Endothelial cell of umbilical vein (primary cell): ENCODE measurements at regions not wholly inside any gene's neighbourhood (a gene's known extent, or its start where the extent isn't known, plus 50 kb on each side); places are given as distances from the start of the nearest gene placed in this dataset.

Experiments used
- BruUV-seq: library from RNA; stranded (reverse); fragments of 400-500 nt; replicated peaks from 2 replicates; lab custom pipeline; 2021; lab: Mats Ljungman, UMichigan
- CTCF ChIA-PET: fragments of 300-600, 350-600 bp; sonication (Branson Sonifier 250); formaldehyde crosslinking; loops from one replicate; lab custom pipeline; 2021; ENCODE audit warnings: antibody characterized with exemption, inconsistent platforms; lab: Charles Lee
- POLR2A ChIA-PET: fragments of 300-600, 350-600 bp; sonication (Branson Sonifier 250); formaldehyde crosslinking; loops from one replicate; lab custom pipeline; 2021; ENCODE audit warnings: antibody characterized with exemption, inconsistent platforms; lab: Charles Lee
- DNase-seq: peaks from one replicate; pipeline ENCODE4 v3.0.0-alpha.2; 2011; ENCODE audit warnings: low read depth, low spot score
- FAIRE-seq: peaks from 2 replicates; lab custom pipeline; 2011; peaks lifted over from hg19 to GRCh38; lab: Jason Lieb, UNC
- H2AFZ ChIP-seq: 2 replicates; pipeline ENCODE4 v1.6.0; 2012; ENCODE audit warnings: low read depth, low read length, control low read depth, inconsistent platforms
- H3K27ac ChIP-seq: 2 replicates; pipeline ENCODE4 v1.5.1; 2011; ENCODE audit warnings: low read depth, mild to moderate bottlenecking, control low read depth, low read length, moderate library complexity; ENCODE audit not compliant: insufficient read depth
- H3K27me3 ChIP-seq, 2 experiments: 2 replicates each; pipeline versions ENCODE4 v1.6.0 to v1.6.1; 2011; ENCODE audit warnings: low read length in 2 of 2, mixed read lengths in 1 of 2; ENCODE audit not compliant: control insufficient read depth in 2 of 2, insufficient read depth in 2 of 2
- H3K36me3 ChIP-seq, 2 experiments: 2 replicates in 1 of 2; 3 replicates in 1 of 2; pipeline ENCODE4 v1.5.1; 2011; ENCODE audit warnings: low read length in 2 of 2, mild to moderate bottlenecking in 1 of 2, moderate library complexity in 1 of 2; ENCODE audit not compliant: control insufficient read depth in 2 of 2, insufficient read depth in 2 of 2; ENCODE audit errors: extremely low read depth in 1 of 2
- H3K4me1 ChIP-seq: 3 replicates; pipeline ENCODE4 v1.5.1; 2011; ENCODE audit warnings: mild to moderate bottlenecking, low read length; ENCODE audit not compliant: control insufficient read depth, insufficient read depth; ENCODE audit errors: extremely low read depth
- H3K4me2 ChIP-seq: 2 replicates; pipeline ENCODE4 v1.6.1; 2011; ENCODE audit warnings: low read length, control low read depth, mixed read lengths; ENCODE audit not compliant: insufficient read depth
- H3K4me3 ChIP-seq, 3 experiments: fragments of 200-600 bp in 1 of 3; sonication (generic), shearing (Covaris generic) in 1 of 3; replicated peaks in 1 of 3; 2 replicates each; pipeline ENCODE4 v1.5.1; 2011 to 2016; ENCODE audit warnings: control low read depth in 3 of 3, low read length in 3 of 3, mild to moderate bottlenecking in 2 of 3, inconsistent platforms in 1 of 3, low read depth in 1 of 3, moderate library complexity in 1 of 3; ENCODE audit not compliant: insufficient read depth in 1 of 3
- H3K79me2 ChIP-seq: 2 replicates; pipeline ENCODE4 v1.6.0; 2012; ENCODE audit warnings: low read length, inconsistent platforms; ENCODE audit not compliant: control insufficient read depth, insufficient read depth
- H3K9ac ChIP-seq: replicated peaks from 2 replicates; pipeline ENCODE3; 2011; ENCODE audit warnings: low read length, control low read depth; ENCODE audit not compliant: insufficient read depth; ENCODE audit errors: extremely low read depth
- H3K9me1 ChIP-seq: replicated peaks from 3 replicates; pipeline ENCODE4 v1.6.0; 2011; ENCODE audit warnings: mild to moderate bottlenecking, low read length; ENCODE audit not compliant: control insufficient read depth, insufficient read depth; ENCODE audit errors: extremely low read depth
- H3K9me3 ChIP-seq: replicated peaks from 2 replicates; pipeline ENCODE4 v1.5.1; 2012; ENCODE audit warnings: low read length, inconsistent platforms; ENCODE audit not compliant: control insufficient read depth, insufficient read depth
- H4K20me1 ChIP-seq: replicated peaks from 2 replicates; pipeline ENCODE3; 2011; ENCODE audit warnings: mild to moderate bottlenecking, low read length; ENCODE audit not compliant: control insufficient read depth, insufficient read depth; ENCODE audit errors: extremely low read depth
- CTCF ChIP-seq, 2 donors: IDR thresholded peaks; 1 replicate in 1 of 2; 2 replicates in 1 of 2; pipeline ENCODE4 v1.5.1; 2011; ENCODE audit warnings: low read length in 2 of 2, mild to moderate bottlenecking in 2 of 2, moderate library complexity in 2 of 2, control low read depth in 1 of 2, inconsistent platforms in 1 of 2, low read depth in 1 of 2; ENCODE audit not compliant: insufficient read depth in 1 of 2; ENCODE audit errors: extremely low read depth in 1 of 2
- EZH2 ChIP-seq: IDR thresholded peaks from 2 replicates; pipeline ENCODE4 v1.6.1; 2012; ENCODE audit warnings: borderline replicate concordance, low read depth, mild to moderate bottlenecking, moderate library complexity, low read length, inconsistent platforms; ENCODE audit not compliant: severe bottlenecking
- FOS ChIP-seq: IDR thresholded peaks from 2 replicates; pipeline ENCODE4 v1.6.1; 2011; ENCODE audit warnings: mild to moderate bottlenecking, low read length, moderate library complexity, borderline replicate concordance; ENCODE audit not compliant: insufficient read depth
- GATA2 ChIP-seq: IDR thresholded peaks from 2 replicates; pipeline ENCODE4 v1.7.0; 2011; ENCODE audit warnings: low read depth, mild to moderate bottlenecking, moderate library complexity, mixed read lengths, low read length; ENCODE audit not compliant: insufficient read length, insufficient read depth
- JUN ChIP-seq: IDR thresholded peaks from 2 replicates; pipeline ENCODE4 v1.6.1; 2011; ENCODE audit warnings: borderline replicate concordance, low read depth; ENCODE audit not compliant: insufficient read length, insufficient read depth
- MYC ChIP-seq: IDR thresholded peaks from one replicate; pipeline ENCODE4 v1.6.1; 2011; ENCODE audit warnings: mild to moderate bottlenecking, low read depth, low read length
- POLR2A ChIP-seq: IDR thresholded peaks from 2 replicates; pipeline ENCODE4 v1.6.1; 2012; ENCODE audit warnings: low read depth, mild to moderate bottlenecking, control low read depth, low read length
- POLR2AphosphoS5 ChIP-seq: IDR thresholded peaks from 2 replicates; pipeline ENCODE4 v1.6.1; 2012; ENCODE audit warnings: low read depth, mild to moderate bottlenecking, control low read depth, low read length, moderate library complexity; ENCODE audit not compliant: insufficient read depth
- dilution Hi-C: fragments of 300-500 bp; cut with MboI; formaldehyde crosslinking; loops from one replicate; pipeline ENCODE4 v1.15.0; 2019; ENCODE audit warnings: low sequenced_read_pairs; ENCODE audit not compliant: extremely low pct_ligation_motif_present
- intact Hi-C: fragments of 100-400 bp; cut with micrococcal nuclease; formaldehyde crosslinking; loops from one replicate; pipeline ENCODE4 v1.10.0; 2022
- TF ChIP-seq, protein P1 (sequence below): IDR thresholded peaks from 2 replicates; pipeline ENCODE4 v1.6.1; 2011; ENCODE audit not compliant: insufficient read depth, insufficient read length

DNA sequence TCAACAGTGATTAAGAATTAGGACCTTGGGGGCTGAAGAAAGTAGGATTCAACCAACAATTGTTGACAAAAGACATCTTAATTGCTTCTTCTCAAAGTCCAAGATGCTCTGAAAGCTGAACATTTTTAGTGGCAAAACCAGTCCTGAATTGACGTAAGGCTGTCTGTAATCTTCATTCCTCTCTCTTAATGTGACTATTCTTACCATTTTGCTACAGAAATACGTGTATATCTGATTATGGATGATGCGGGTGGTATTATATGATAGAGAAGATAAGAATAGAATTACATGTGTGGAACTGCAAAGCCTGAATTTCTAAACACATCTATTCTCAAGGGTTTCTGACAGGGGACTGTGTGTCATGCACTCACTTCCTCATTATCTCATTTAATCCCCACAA, 130.3 kb upstream of the SASH1 start:
- dilution Hi-C loops (no loop called here), intact Hi-C loops (no loop called here)
- DNase-seq, result no peak
- no peaks in the 10 kb centered on the region for H3K4me1 ChIP-seq
- ChIA-PET CTCF (interaction anchor here (1.1 to 1.2 kb wide), 2 partner anchors 11 to 33 kb away, joined by 3 read pairs; no protein-coding TSS in a partner anchor), POLR2A (no interaction called here)
- no peak overlapping the region for H3K4me2 ChIP-seq
- no TSS peak for BruUV-seq
- no peak overlapping the region for H3K27ac ChIP-seq
- no peaks in the 10 kb centered on the region for H4K20me1 ChIP-seq
- H3K79me2 ChIP-seq, result no peaks in the 10 kb centered on the region
- H3K9ac ChIP-seq, result no peak overlapping the region
- no peaks in the 10 kb centered on the region for H3K27me3 ChIP-seq
- H3K9me1 ChIP-seq, result no peaks in the 10 kb centered on the region
- TF ChIP-seq POLR2AphosphoS5, result no peak
- no peak for TF ChIP-seq POLR2A
- TF ChIP-seq GATA2, result no peak
- TF ChIP-seq, protein P1, sequence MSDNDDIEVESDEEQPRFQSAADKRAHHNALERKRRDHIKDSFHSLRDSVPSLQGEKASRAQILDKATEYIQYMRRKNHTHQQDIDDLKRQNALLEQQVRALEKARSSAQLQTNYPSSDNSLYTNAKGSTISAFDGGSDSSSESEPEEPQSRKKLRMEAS, result no peak
- no peak for TF ChIP-seq JUN
- no peak for TF ChIP-seq FOS
- no peak for TF ChIP-seq CTCF (IDR thresholded peaks at IDR 0.05; ENCODE audit: extremely low read depth in 1 of 2, insufficient read depth in 1 of 2, low read depth in 1 of 2, low read length in 2 of 2)
- no peak for TF ChIP-seq EZH2
- TF ChIP-seq MYC, result no peak
- H2AFZ ChIP-seq, result no peak overlapping the region
- H3K9me3 ChIP-seq, result no peaks in the 10 kb centered on the region
- no peaks in the 10 kb centered on the region for H3K36me3 ChIP-seq
- no peak overlapping the region for H3K4me3 ChIP-seq
- no peak for FAIRE-seq
